ENCODE measurements at regions not wholly inside any gene's neighbourhood (a gene's known extent, or its start where the extent isn't known, plus 50 kb on each side); places are given as distances from the start of the nearest gene placed in this dataset.

DNA sequence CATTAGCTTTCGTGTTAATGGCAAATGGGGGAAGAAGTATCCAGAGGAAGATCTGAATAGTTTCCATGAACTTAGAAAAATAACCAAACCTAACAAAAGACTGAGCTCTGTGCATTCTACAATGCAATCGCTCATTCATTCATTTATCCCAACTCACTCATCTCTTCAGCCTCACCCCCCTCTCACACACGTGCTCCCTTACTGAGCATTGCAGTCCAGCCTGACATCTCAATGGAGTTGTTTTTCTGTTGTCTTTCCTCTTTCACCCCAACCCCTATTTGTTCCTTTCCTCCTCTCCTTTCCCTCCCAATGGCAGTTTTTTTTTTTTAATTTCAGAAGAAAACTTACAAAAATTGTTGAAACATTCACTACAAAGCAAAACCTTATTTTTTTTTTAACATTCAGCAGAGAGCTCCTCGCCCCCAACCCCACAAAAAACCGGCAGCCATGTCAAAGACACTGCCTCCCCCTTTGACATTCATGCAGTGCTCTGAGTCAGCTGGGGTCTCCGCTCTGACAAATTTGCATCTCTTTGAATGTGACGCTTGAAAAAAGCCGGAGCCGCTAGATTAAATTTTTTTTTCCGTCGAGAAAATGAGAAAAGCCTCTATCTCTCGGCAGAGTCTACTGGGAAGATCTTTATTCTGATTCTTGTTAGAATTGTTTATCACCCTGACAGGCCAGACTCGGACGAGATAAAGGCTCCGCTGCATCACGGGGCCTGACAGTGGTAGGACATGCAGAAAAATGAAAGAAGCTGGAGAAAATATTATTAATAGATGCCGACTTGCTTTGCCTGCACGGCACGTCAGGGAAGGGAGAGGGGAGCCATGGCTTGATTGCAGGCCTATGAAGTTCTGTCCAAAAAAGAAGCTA, 775.6 kb downstream of the VRK1 start:
- no peak overlapping the region for H2AK9ac ChIP-seq (replicated peaks; ENCODE audit: low read depth, low read length, poor library complexity)
- no TSS peak for BruUV-seq (replicated peaks)
- H3K27ac ChIP-seq (ENCODE audit: insufficient read depth, low read length), result no peak overlapping the region
- 0% methylated on average over 6 of the region's 19 CpGs; no CpG with 5 or more reads in 1 of the 2 experiments for WGBS, 2 experiments (ENCODE audit: extremely low coverage in 2 of 2, insufficient read length in 1 of 2)
- dilution Hi-C loops (cut with HindIII; ENCODE audit: low sequenced_read_pairs, unreplicated experiment) (no loop called here), intact Hi-C loops (cut with micrococcal nuclease) (no loop called here), in situ Hi-C loops (cut with MboI; ENCODE audit: low sequenced_read_pairs) (no loop called here)
- no peaks in the 10 kb centered on the region for H3K79me1 ChIP-seq (ENCODE audit: low read depth in 1 of 2, low read length in 2 of 2)
- no peak overlapping the region for H3K18ac ChIP-seq (ENCODE audit: low read depth, low read length)
- H3K14ac ChIP-seq (replicated peaks; ENCODE audit: low read depth, low read length), result no peak overlapping the region
- H2AFZ ChIP-seq (replicated peaks; ENCODE audit: low read length, poor library complexity), result no peak overlapping the region
- H4K5ac ChIP-seq (ENCODE audit: low read depth, low read length), result no peak overlapping the region
- no peak for ATAC-seq (ENCODE audit: low read depth)
- H3K9me1 ChIP-seq (ENCODE audit: insufficient read depth, low read length), result no peaks in the 10 kb centered on the region
- no peak overlapping the region for H3K23ac ChIP-seq (ENCODE audit: low read depth, low read length)
- H3K4me3 ChIP-seq (ENCODE audit: insufficient read depth, low read depth, low read length), result no peak overlapping the region
- DNase-seq, result no peak
- no peak overlapping the region for H2BK15ac ChIP-seq (ENCODE audit: low read depth, low read length)
- H2BK5ac ChIP-seq (ENCODE audit: low read depth, low read length, poor library complexity, severe bottlenecking), result no peak overlapping the region
- no peak for TF ChIP-seq BHLHE40 (IDR thresholded peaks at IDR 0.05; ENCODE audit: low read depth, low read length)
- TF ChIP-seq NFE2L2 (IDR thresholded peaks at IDR 0.05; ENCODE audit: low read depth, low read length), result no peak
- no peak for TF ChIP-seq CHD1 (IDR thresholded peaks at IDR 0.05; ENCODE audit: low read depth, low read length)
- no peak for TF ChIP-seq MAZ (IDR thresholded peaks at IDR 0.05; ENCODE audit: borderline replicate concordance, low read depth, low read length)
- TF ChIP-seq, protein P1, sequence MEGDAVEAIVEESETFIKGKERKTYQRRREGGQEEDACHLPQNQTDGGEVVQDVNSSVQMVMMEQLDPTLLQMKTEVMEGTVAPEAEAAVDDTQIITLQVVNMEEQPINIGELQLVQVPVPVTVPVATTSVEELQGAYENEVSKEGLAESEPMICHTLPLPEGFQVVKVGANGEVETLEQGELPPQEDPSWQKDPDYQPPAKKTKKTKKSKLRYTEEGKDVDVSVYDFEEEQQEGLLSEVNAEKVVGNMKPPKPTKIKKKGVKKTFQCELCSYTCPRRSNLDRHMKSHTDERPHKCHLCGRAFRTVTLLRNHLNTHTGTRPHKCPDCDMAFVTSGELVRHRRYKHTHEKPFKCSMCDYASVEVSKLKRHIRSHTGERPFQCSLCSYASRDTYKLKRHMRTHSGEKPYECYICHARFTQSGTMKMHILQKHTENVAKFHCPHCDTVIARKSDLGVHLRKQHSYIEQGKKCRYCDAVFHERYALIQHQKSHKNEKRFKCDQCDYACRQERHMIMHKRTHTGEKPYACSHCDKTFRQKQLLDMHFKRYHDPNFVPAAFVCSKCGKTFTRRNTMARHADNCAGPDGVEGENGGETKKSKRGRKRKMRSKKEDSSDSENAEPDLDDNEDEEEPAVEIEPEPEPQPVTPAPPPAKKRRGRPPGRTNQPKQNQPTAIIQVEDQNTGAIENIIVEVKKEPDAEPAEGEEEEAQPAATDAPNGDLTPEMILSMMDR (conservative IDR thresholded peaks at IDR 0.05; ENCODE audit: low read depth, low read length), result no peak
- no peak for TF ChIP-seq POLR2A (IDR thresholded peaks at IDR 0.05; ENCODE audit: low read depth, low read length)
- TF ChIP-seq RFX5 (IDR thresholded peaks at IDR 0.05; ENCODE audit: low read depth, low read length), result no peak
- no peak for TF ChIP-seq FOS (IDR thresholded peaks at IDR 0.05; ENCODE audit: low read depth, low read length)
- no peak for TF ChIP-seq CEBPB (IDR thresholded peaks at IDR 0.05; ENCODE audit: low read depth, low read length)
- no peak for TF ChIP-seq MXI1 (IDR thresholded peaks at IDR 0.05; ENCODE audit: borderline replicate concordance, low read depth, low read length)
- TF ChIP-seq RCOR1 (IDR thresholded peaks at IDR 0.05; ENCODE audit: insufficient replicate concordance, low read length), result no peak
- no peak for TF ChIP-seq SMC3 (IDR thresholded peaks at IDR 0.05; ENCODE audit: low read depth, low read length)
- TF ChIP-seq, protein P2, sequence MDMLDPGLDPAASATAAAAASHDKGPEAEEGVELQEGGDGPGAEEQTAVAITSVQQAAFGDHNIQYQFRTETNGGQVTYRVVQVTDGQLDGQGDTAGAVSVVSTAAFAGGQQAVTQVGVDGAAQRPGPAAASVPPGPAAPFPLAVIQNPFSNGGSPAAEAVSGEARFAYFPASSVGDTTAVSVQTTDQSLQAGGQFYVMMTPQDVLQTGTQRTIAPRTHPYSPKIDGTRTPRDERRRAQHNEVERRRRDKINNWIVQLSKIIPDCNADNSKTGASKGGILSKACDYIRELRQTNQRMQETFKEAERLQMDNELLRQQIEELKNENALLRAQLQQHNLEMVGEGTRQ (IDR thresholded peaks at IDR 0.05; ENCODE audit: low read depth, low read length), result no peak
- no peak for TF ChIP-seq RAD21 (IDR thresholded peaks at IDR 0.05; ENCODE audit: low read length)
- no peak for TF ChIP-seq MAFK (IDR thresholded peaks at IDR 0.05; ENCODE audit: low read depth, low read length)
- no peak overlapping the region for H3K56ac ChIP-seq (ENCODE audit: extremely low read depth, insufficient read depth, low read length)
- no peak overlapping the region for H2BK20ac ChIP-seq (ENCODE audit: low read depth, low read length)
- no peak overlapping the region for H3K9ac ChIP-seq (ENCODE audit: low read depth, low read length)
- no peaks in the 10 kb centered on the region for H3K36me3 ChIP-seq (ENCODE audit: control insufficient read depth, insufficient read depth, low read length)
- no peak overlapping the region for H4K91ac ChIP-seq (ENCODE audit: insufficient read depth, low read depth, low read length)
- CTCF ChIA-PET, result no interaction called here
- H4K20me1 ChIP-seq (ENCODE audit: insufficient read depth, low read length), result no peaks in the 10 kb centered on the region
- peaks cover 23% of the 10 kb centered on the region for H3K9me3 ChIP-seq (ENCODE audit: control insufficient read depth, insufficient read depth, low read length)
- no peak overlapping the region for H2AK5ac ChIP-seq (ENCODE audit: low read depth, low read length)
- H3K27me3 ChIP-seq (ENCODE audit: control insufficient read depth, insufficient read depth, low read length), result no peaks in the 10 kb centered on the region
- no peak overlapping the region for H2BK120ac ChIP-seq (ENCODE audit: low read depth, low read length)
- H4K8ac ChIP-seq (ENCODE audit: low read depth in 2 of 2, low read length in 2 of 2), result no peak overlapping the region
- H3K4me2 ChIP-seq (ENCODE audit: low read depth, low read length), result no peak overlapping the region
- POLR2A ChIA-PET (ENCODE audit: unreplicated experiment), result no interaction called here
- no peak overlapping the region for H3K4ac ChIP-seq (ENCODE audit: low read depth, low read length)
- no peaks in the 10 kb centered on the region for H3K4me1 ChIP-seq (ENCODE audit: control insufficient read depth, insufficient read depth, low read length)

All from IMR-90 (cell line).